Prostate gland (tissue), 2 donors: ENCODE measurements at regions not wholly inside any gene's neighbourhood (a gene's known extent, or its start where the extent isn't known, plus 50 kb on each side); places are given as distances from the start of the nearest gene placed in this dataset.

Source experiments
- DNase-seq: peaks from one replicate; pipeline ENCODE4 v3.0.0-alpha.2; 2019; ENCODE audit warnings: low spot score
- H3K27ac ChIP-seq, 2 donors: fragments of 200-600 bp; sonication (generic); 2 replicates each; pipeline ENCODE4 v1.5.1; 2017 to 2019
- H3K27me3 ChIP-seq: fragments of 200-600 bp; sonication (generic); replicated peaks from 2 replicates; pipeline ENCODE4 v1.5.1; 2019; ENCODE audit not compliant: insufficient read depth
- H3K36me3 ChIP-seq, 2 donors: fragments of 200-600 bp; sonication (generic); 1 replicate in 1 of 2; 2 replicates in 1 of 2; pipeline versions ENCODE4 v1.5.1 to v1.8.1; 2017 to 2019
- H3K4me1 ChIP-seq: fragments of 200-600 bp; sonication (generic); replicated peaks from 2 replicates; pipeline ENCODE4 v1.5.1; 2019
- H3K4me3 ChIP-seq, 2 donors: fragments of 200-600 bp; sonication (generic); 2 replicates each; pipeline ENCODE4 v1.5.1; 2017 to 2019
- H3K9me3 ChIP-seq: fragments of 200-600 bp; sonication (generic); 2 replicates; pipeline ENCODE4 v1.5.1; 2017
- CTCF ChIP-seq, 4 experiments: fragments of 200-600 bp in 2 of 4; fragments of 450-650 bp in 2 of 4; sonication (generic) in 2 of 4; IDR thresholded peaks; 1 replicate in 3 of 4; 2 replicates in 1 of 4; pipeline ENCODE4 v1.5.1; 2016 to 2019; ENCODE audit warnings: antibody characterized with exemption in 4 of 4, mild to moderate bottlenecking in 2 of 4, moderate library complexity in 2 of 4
- POLR2A ChIP-seq: fragments of 450-650 bp; IDR thresholded peaks from one replicate; pipeline ENCODE4 v1.6.1; 2016; ENCODE audit warnings: antibody characterized with exemption, mild to moderate bottlenecking
- POLR2AphosphoS5 ChIP-seq: sonication (generic); formaldehyde crosslinking; IDR thresholded peaks from one replicate; pipeline ENCODE4 v1.6.1; 2017; ENCODE audit warnings: antibody characterized with exemption
- WGBS: methylation state at CpG from one replicate; pipeline ENCODE4 v1.1.5; 2018; 5-methylcytosine and 5-hydroxymethylcytosine counted together
- intact Hi-C: fragments of 100-400 bp; cut with DNase I; formaldehyde crosslinking; loops from one replicate; pipeline ENCODE4 v1.14.2; 2022

GRCh38 chr10:78531088-78531487, 497.4 kb downstream of the RPS24 start:
- Histone ChIP-seq H3K4me3 (no peak overlapping the region), H3K27ac (no peak overlapping the region), H3K27me3 (no peaks in the 10 kb centered on the region), H3K9me3 (no peaks in the 10 kb centered on the region), H3K36me3 (no peaks in the 10 kb centered on the region), H3K4me1 (no peaks in the 10 kb centered on the region)
- intact Hi-C loops = no loop called here
- WGBS = 21% methylated on average over 3 of the region's 3 CpGs
- TF ChIP-seq POLR2AphosphoS5 (peak; percentile 54), CTCF (IDR thresholded peaks at IDR 0.05) (no peak), POLR2A (no peak)
- peak; percentile 52 for DNase-seq

GRCh38 chr10:78532480-78533042, 498.9 kb downstream of the RPS24 start:
- TF ChIP-seq POLR2A = no peak
- no peak for TF ChIP-seq POLR2AphosphoS5
- TF ChIP-seq CTCF (IDR thresholded peaks at IDR 0.05) = no peak

GRCh38 chr10:78533098-78533497, 499.4 kb downstream of the RPS24 start:
- Histone ChIP-seq H3K27ac (no peak overlapping the region), H3K4me1 (no peaks in the 10 kb centered on the region), H3K9me3 (no peaks in the 10 kb centered on the region), H3K36me3 (no peaks in the 10 kb centered on the region), H3K27me3 (no peaks in the 10 kb centered on the region), H3K4me3 (no peak overlapping the region)
- no peak for DNase-seq
- intact Hi-C loops = no loop called here
- TF ChIP-seq POLR2A = no peak
- TF ChIP-seq POLR2AphosphoS5 = no peak
- TF ChIP-seq CTCF (IDR thresholded peaks at IDR 0.05) = no peak
- 67% methylated on average over 5 of the region's 5 CpGs for WGBS

More at GRCh38 chr10:78532480-78533042, 498.9 kb downstream of the RPS24 start:
- Histone ChIP-seq H3K9me3 (no peaks in the 10 kb centered on the region), H3K27ac (no peak overlapping the region), H3K4me3 (no peak overlapping the region), H3K36me3 (no peaks in the 10 kb centered on the region), H3K27me3 (no peaks in the 10 kb centered on the region), H3K4me1 (no peaks in the 10 kb centered on the region)
- intact Hi-C loops = no loop called here
- 79% methylated on average over 3 of the region's 3 CpGs for WGBS
- DNase-seq = no peak

GRCh38 chr10:78533776-78534175, 500.1 kb downstream of the RPS24 start:
- TF ChIP-seq CTCF (IDR thresholded peaks at IDR 0.05) (no peak), POLR2AphosphoS5 (no peak), POLR2A (no peak)
- WGBS = 79% methylated on average over 5 of the region's 5 CpGs
- H3K27me3 ChIP-seq = no peaks in the 10 kb centered on the region
- no peak overlapping the region for H3K4me3 ChIP-seq
- H3K4me1 ChIP-seq = no peaks in the 10 kb centered on the region
- H3K27ac ChIP-seq = no peak overlapping the region
- no peak for DNase-seq
- no peaks in the 10 kb centered on the region for H3K36me3 ChIP-seq
- H3K9me3 ChIP-seq = no peaks in the 10 kb centered on the region
- intact Hi-C loops = no loop called here

GRCh38 chr10:78535716-78536218, 502.1 kb downstream of the RPS24 start:
- Histone ChIP-seq H3K4me1 (no peaks in the 10 kb centered on the region), H3K4me3 (no peak overlapping the region), H3K27me3 (no peaks in the 10 kb centered on the region), H3K36me3 (no peaks in the 10 kb centered on the region), H3K27ac (no peak overlapping the region), H3K9me3 (no peaks in the 10 kb centered on the region)
- intact Hi-C loops = no loop called here
- WGBS = 75% methylated on average over 4 of the region's 4 CpGs
- no peak for DNase-seq
- TF ChIP-seq POLR2AphosphoS5 = no peak
- no peak for TF ChIP-seq CTCF (IDR thresholded peaks at IDR 0.05)
- TF ChIP-seq POLR2A = no peak
